H9 (cell line): ENCODE measurements at regions not wholly inside any gene's neighbourhood (a gene's known extent, or its start where the extent isn't known, plus 50 kb on each side); places are given as distances from the start of the nearest gene placed in this dataset.
"Not testable (repeated sequence)": the region's sequence is repeated elsewhere in the genome, so short reads cannot be mapped to it uniquely, and the experiment has no call there.

Experiments used
- DNase-seq: peaks from one replicate; pipeline ENCODE4 v3.0.0-alpha.2; 2017
- H2AFZ ChIP-seq: one replicate; pipeline ENCODE4 v1.6.1; 2013; ENCODE audit warnings: mild to moderate bottlenecking, low read length, control low read depth, moderate library complexity
- H2AK5ac ChIP-seq: 2 replicates; pipeline ENCODE4 v1.6.1; 2013; ENCODE audit warnings: low read length, control low read depth, mixed read lengths; ENCODE audit not compliant: insufficient read length
- H2BK120ac ChIP-seq: one replicate; pipeline ENCODE4 v1.6.1; 2013; ENCODE audit warnings: low read depth, mild to moderate bottlenecking, low read length, control low read depth, inconsistent platforms; ENCODE audit not compliant: poor library complexity, severe bottlenecking
- H2BK12ac ChIP-seq: 2 replicates; pipeline ENCODE4 v1.6.1; 2013; ENCODE audit warnings: low read length, control low read depth, mixed read lengths, low read depth; ENCODE audit not compliant: insufficient read length
- H2BK15ac ChIP-seq: 2 replicates; pipeline ENCODE4 v1.6.1; 2013; ENCODE audit warnings: low read depth, low read length, control low read depth
- H2BK20ac ChIP-seq: one replicate; pipeline ENCODE4 v1.6.1; 2013; ENCODE audit warnings: low read depth, mild to moderate bottlenecking, low read length, control low read depth, inconsistent platforms; ENCODE audit not compliant: poor library complexity, severe bottlenecking
- H2BK5ac ChIP-seq: 2 replicates; pipeline ENCODE4 v1.6.1; 2013; ENCODE audit warnings: low read length, control low read depth, mixed read lengths; ENCODE audit not compliant: insufficient read length
- H3K14ac ChIP-seq: 2 replicates; pipeline ENCODE4 v1.6.1; 2013; ENCODE audit warnings: low read length, control low read depth; ENCODE audit not compliant: insufficient read depth
- H3K18ac ChIP-seq: 2 replicates; pipeline ENCODE4 v1.6.1; 2013; ENCODE audit warnings: low read depth, mild to moderate bottlenecking, mixed read lengths, low read length, control low read depth; ENCODE audit not compliant: insufficient read length
- H3K23ac ChIP-seq: 2 replicates; pipeline ENCODE4 v1.6.1; 2013; ENCODE audit warnings: low read length, control low read depth, mixed read lengths, low read depth; ENCODE audit not compliant: insufficient read length
- H3K23me2 ChIP-seq: 2 replicates; pipeline ENCODE4 v1.6.1; 2013; ENCODE audit warnings: low read depth, mild to moderate bottlenecking, mixed read lengths, low read length, control low read depth; ENCODE audit not compliant: insufficient read length, poor library complexity, severe bottlenecking
- H3K27ac ChIP-seq: 2 replicates; pipeline ENCODE4 v1.5.1; 2013; ENCODE audit warnings: low read length, control low read depth, mixed read lengths, low read depth; ENCODE audit not compliant: insufficient read length
- H3K27me3 ChIP-seq: 2 replicates; pipeline ENCODE4 v1.6.1; 2013; ENCODE audit warnings: low read length, control low read depth, inconsistent platforms; ENCODE audit not compliant: insufficient read depth
- H3K4ac ChIP-seq: 2 replicates; pipeline ENCODE4 v1.6.1; 2013; ENCODE audit warnings: low read depth, mild to moderate bottlenecking, control low read depth, inconsistent platforms, low read length, moderate library complexity
- H3K4me1 ChIP-seq: 2 replicates; pipeline ENCODE4 v1.6.1; 2013; ENCODE audit warnings: low read length, control low read depth, inconsistent platforms; ENCODE audit not compliant: insufficient read depth
- H3K4me2 ChIP-seq: 2 replicates; pipeline ENCODE4 v1.6.1; 2013; ENCODE audit warnings: low read length, control low read depth, mixed read lengths; ENCODE audit not compliant: insufficient read length, insufficient read depth
- H3K56ac ChIP-seq: 2 replicates; pipeline ENCODE4 v1.6.1; 2013; ENCODE audit warnings: low read depth, mild to moderate bottlenecking, mixed read lengths, low read length, control low read depth; ENCODE audit not compliant: insufficient read length
- H3K79me1 ChIP-seq: 2 replicates; pipeline ENCODE4 v1.6.1; 2013; ENCODE audit warnings: low read depth, mild to moderate bottlenecking, moderate library complexity, low read length, control low read depth, inconsistent platforms; ENCODE audit not compliant: insufficient read depth, poor library complexity, severe bottlenecking
- H3K79me2 ChIP-seq: 2 replicates; pipeline ENCODE4 v1.6.1; 2013; ENCODE audit warnings: low read length, control low read depth, inconsistent platforms; ENCODE audit not compliant: insufficient read depth
- H3K9ac ChIP-seq: 2 replicates; pipeline ENCODE4 v1.6.1; 2013; ENCODE audit warnings: low read length, control low read depth, mixed read lengths; ENCODE audit not compliant: insufficient read length; ENCODE audit errors: extremely low read depth
- H3K9me3 ChIP-seq: one replicate; pipeline ENCODE4 v1.6.1; 2013; ENCODE audit warnings: low read depth, low read length, inconsistent platforms; ENCODE audit not compliant: control insufficient read depth
- H3T11ph ChIP-seq: one replicate; pipeline ENCODE4 v1.6.1; 2013; ENCODE audit warnings: mild to moderate bottlenecking, low read length, control low read depth, inconsistent platforms
- H4K20me1 ChIP-seq: one replicate; pipeline ENCODE4 v1.6.1; 2013; ENCODE audit not compliant: control insufficient read depth, insufficient read length, insufficient read depth
- H4K5ac ChIP-seq: 2 replicates; pipeline ENCODE4 v1.6.1; 2013; ENCODE audit warnings: low read depth, mild to moderate bottlenecking, mixed read lengths, low read length, control low read depth; ENCODE audit not compliant: insufficient read length
- H4K8ac ChIP-seq: replicated peaks from 2 replicates; pipeline ENCODE4 v1.6.1; 2013; ENCODE audit warnings: low read length, control low read depth, mixed read lengths, low read depth; ENCODE audit not compliant: insufficient read length
- H4K91ac ChIP-seq: 2 replicates; pipeline ENCODE4 v1.6.1; 2013; ENCODE audit warnings: low read depth, mild to moderate bottlenecking, moderate library complexity, mixed read lengths, low read length, control low read depth; ENCODE audit not compliant: insufficient read length
- H3K27ac Mint-ChIP-seq, 3 experiments: 2 replicates in 2 of 3; 3 replicates in 1 of 3; pipeline ENCODE4 v1.8.0; 2020 to 2021; ENCODE audit warnings: mixed read lengths in 3 of 3, mild to moderate bottlenecking in 1 of 3, moderate library complexity in 1 of 3
- H3K27me3 Mint-ChIP-seq: 2 replicates; pipeline ENCODE4 v1.8.0; 2021; ENCODE audit warnings: low read depth, mild to moderate bottlenecking, moderate library complexity, mixed read lengths
- H3K36me3 Mint-ChIP-seq, 3 experiments: 2 replicates in 2 of 3; 3 replicates in 1 of 3; pipeline ENCODE4 v1.8.0; 2020 to 2021; ENCODE audit warnings: low read depth in 3 of 3, mixed read lengths in 3 of 3; ENCODE audit not compliant: insufficient read depth in 1 of 3
- H3K4me1 Mint-ChIP-seq, 2 experiments: 2 replicates each; pipeline ENCODE4 v1.8.0; 2020; ENCODE audit warnings: mixed read lengths in 2 of 2
- H3K4me3 Mint-ChIP-seq, 2 experiments: 2 replicates in 1 of 2; 3 replicates in 1 of 2; pipeline ENCODE4 v1.8.0; 2020 to 2021; ENCODE audit warnings: mild to moderate bottlenecking in 2 of 2, mixed read lengths in 2 of 2, moderate library complexity in 1 of 2
- H3K9me3 Mint-ChIP-seq, 2 experiments: 2 replicates in 1 of 2; 3 replicates in 1 of 2; pipeline ENCODE4 v1.8.0; 2020; ENCODE audit warnings: mild to moderate bottlenecking in 2 of 2, mixed read lengths in 2 of 2, moderate library complexity in 1 of 2
- WGBS: extraction: QIAGEN DNeasy Blood & Tissue Kit; methylation state at CpG from one replicate; pipeline ENCODE4 v1.1.7; 2013; ENCODE audit warnings: missing lambda C conversion rate, low lambda C conversion rate, mixed read lengths; ENCODE audit not compliant: insufficient read length; ENCODE audit errors: extremely low coverage; 5-methylcytosine and 5-hydroxymethylcytosine counted together

DNA sequence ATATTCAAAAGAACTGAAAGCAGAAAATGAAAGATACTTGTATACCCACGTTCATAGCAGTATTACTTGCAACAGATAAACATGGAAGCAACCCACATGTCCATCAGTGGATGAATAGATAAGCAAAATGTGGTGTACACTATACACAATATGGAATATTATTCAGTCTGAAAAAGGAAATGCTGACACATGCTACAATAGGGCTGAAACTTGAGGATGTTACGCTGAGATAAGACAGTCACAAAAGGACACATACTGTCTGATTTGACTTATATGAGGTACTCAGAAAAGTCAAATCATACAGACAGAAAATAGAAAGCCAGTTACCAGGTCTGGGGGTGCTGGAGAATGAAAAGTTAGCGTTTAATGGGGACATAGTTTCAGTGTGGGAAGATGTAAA lies 76.5 kb upstream of the FBXO28 start:
- H3K9me3 ChIP-seq, H3K4me3 Mint-ChIP-seq, H3K14ac ChIP-seq, H3K4me1 Mint-ChIP-seq, DNase-seq, H2BK12ac ChIP-seq, H3T11ph ChIP-seq, H3K4me1 ChIP-seq, H3K56ac ChIP-seq, H2AFZ ChIP-seq, H3K9me3 Mint-ChIP-seq, H2BK15ac ChIP-seq, H4K91ac ChIP-seq, H2BK120ac ChIP-seq, H3K27ac Mint-ChIP-seq, H3K4ac ChIP-seq, H4K5ac ChIP-seq, H4K20me1 ChIP-seq, H2BK20ac ChIP-seq, H3K79me1 ChIP-seq, H3K4me2 ChIP-seq, H3K23ac ChIP-seq, H3K9ac ChIP-seq, H3K27ac ChIP-seq, H3K23me2 ChIP-seq, H3K27me3 Mint-ChIP-seq, H3K18ac ChIP-seq, H2AK5ac ChIP-seq, H3K36me3 Mint-ChIP-seq, H3K27me3 ChIP-seq, H3K79me2 ChIP-seq, H2BK5ac ChIP-seq, H4K8ac ChIP-seq: not testable (repeated sequence)
- WGBS = no CpG with 5 or more reads among the region's 3 CpGs

DNA sequence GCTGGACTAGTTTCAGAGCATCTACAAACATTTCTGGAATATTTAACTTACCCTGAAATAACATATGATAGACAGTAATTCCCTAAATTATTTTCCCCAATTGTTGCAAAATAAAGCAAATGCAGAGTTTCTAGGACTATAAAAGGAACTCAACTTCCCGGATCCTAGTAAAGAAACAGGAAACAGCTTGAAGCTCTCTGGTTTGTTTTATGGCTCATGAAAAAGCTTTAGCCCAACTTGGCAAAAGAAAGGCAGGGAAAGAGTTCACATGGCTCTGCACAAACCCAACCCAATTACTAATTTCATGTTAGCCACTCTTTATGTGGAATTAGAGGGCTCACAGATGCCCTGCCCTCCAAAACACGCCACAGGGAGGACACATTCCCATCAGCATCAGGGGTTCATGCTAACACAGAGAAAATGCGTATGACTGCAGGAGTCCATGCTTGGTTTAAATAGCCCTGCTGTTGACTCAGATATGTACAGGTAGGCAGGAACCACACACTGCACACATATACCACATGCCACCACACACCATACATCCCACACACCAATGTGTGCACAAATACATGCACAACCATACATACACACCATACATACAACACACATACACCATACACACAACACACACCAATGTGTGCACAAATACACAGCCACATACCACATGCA lies 81.2 kb upstream of the FBXO28 start:
- H3K4me3 Mint-ChIP-seq, H3K9ac ChIP-seq, H3K79me2 ChIP-seq, H3K18ac ChIP-seq, H3K9me3 Mint-ChIP-seq, H2BK5ac ChIP-seq, H3K56ac ChIP-seq, H3K79me1 ChIP-seq, H3K23me2 ChIP-seq, H4K8ac ChIP-seq, H3K27ac ChIP-seq, H3K4me1 ChIP-seq, H2BK120ac ChIP-seq, H4K5ac ChIP-seq, H3K27ac Mint-ChIP-seq, H4K20me1 ChIP-seq, H3K4ac ChIP-seq, H3K23ac ChIP-seq, H3K4me1 Mint-ChIP-seq, H2BK20ac ChIP-seq, H2AK5ac ChIP-seq, H2BK12ac ChIP-seq, H3T11ph ChIP-seq, DNase-seq, H4K91ac ChIP-seq, H3K27me3 ChIP-seq, H2AFZ ChIP-seq, H2BK15ac ChIP-seq, H3K9me3 ChIP-seq, H3K27me3 Mint-ChIP-seq, H3K14ac ChIP-seq, H3K4me2 ChIP-seq, H3K36me3 Mint-ChIP-seq: not testable (repeated sequence)
- no CpG with 5 or more reads among the region's 3 CpGs for WGBS
